Ishikawa (cell line): ENCODE measurements at regions not wholly inside any gene's neighbourhood (a gene's known extent, or its start where the extent isn't known, plus 50 kb on each side); places are given as distances from the start of the nearest gene placed in this dataset.

Source experiments
- RAD21 ChIP-seq: IDR thresholded peaks from 2 replicates; pipeline ENCODE4 v1.6.1; 2012; ENCODE audit warnings: low read depth
- TAF1 ChIP-seq: IDR thresholded peaks from 2 replicates; pipeline ENCODE4 v1.6.1; 2012; ENCODE audit warnings: low read depth, mild to moderate bottlenecking
- TCF12 ChIP-seq: IDR thresholded peaks from 2 replicates; pipeline ENCODE4 v1.6.1; 2012; ENCODE audit warnings: low read depth

DNA sequence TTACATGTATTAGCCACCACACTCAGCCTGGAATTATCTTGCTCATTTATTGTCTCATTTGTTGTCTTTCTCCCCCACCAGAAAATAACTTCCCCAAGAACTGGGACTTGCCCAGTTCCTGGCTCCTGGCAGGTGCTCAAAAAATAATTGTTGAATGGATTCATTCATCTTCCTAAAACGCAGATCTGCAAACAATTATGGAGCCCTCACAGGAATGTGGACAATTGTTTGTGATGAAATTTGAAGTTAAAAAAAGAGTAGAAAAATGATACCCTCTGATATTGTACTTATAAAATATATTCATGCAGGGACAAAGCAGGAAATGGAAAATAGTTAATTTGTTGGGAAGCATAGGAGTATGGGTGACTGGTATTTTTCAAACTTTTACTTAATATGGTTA is 60.7 kb upstream of the MAP1LC3B2 start:
- no peak for TF ChIP-seq RAD21
- TF ChIP-seq TAF1, result no peak
- TF ChIP-seq TCF12, result no peak
